SK-N-SH treated with all-trans-retinoic acid at 6 μM for 48 hours (cell line): ENCODE measurements at regions not wholly inside any gene's neighbourhood (a gene's known extent, or its start where the extent isn't known, plus 50 kb on each side); places are given as distances from the start of the nearest gene placed in this dataset.
A peak's percentile ranks its signal among the peaks of the same experiment; 100 is the strongest.

ENCODE experiments used
- ATAC-seq: fragments of 200-7000 bp; cut with Tn5 transposase; 3 replicates; pipeline ENCODE4 v1.9.1; 2020; ENCODE audit warnings: mild to moderate bottlenecking, moderate library complexity
- ARNTL ChIP-seq: fragments of 450-650 bp; formaldehyde crosslinking; IDR thresholded peaks from 2 replicates; pipeline ENCODE4 v1.5.0; 2020; ENCODE audit warnings: low read depth, mild to moderate bottlenecking, moderate library complexity, borderline replicate concordance
- BACH2 ChIP-seq: fragments of 250-450 bp; sonication (Bioruptor Pico); IDR thresholded peaks from 2 replicates; pipeline ENCODE4 v1.9.0; 2021; ENCODE audit warnings: mild to moderate bottlenecking, borderline replicate concordance
- ESRRG ChIP-seq: fragments of 250-450 bp; sonication (Bioruptor Pico); IDR thresholded peaks from 2 replicates; pipeline ENCODE4 v1.6.1; 2021; ENCODE audit warnings: mild to moderate bottlenecking
- GLIS3 ChIP-seq: fragments of 250-450 bp; sonication (Bioruptor Pico); IDR thresholded peaks from 2 replicates; pipeline ENCODE4 v1.5.0; 2020; ENCODE audit warnings: mild to moderate bottlenecking, moderate library complexity
- ISL1 ChIP-seq: fragments of 250-450 bp; sonication (Bioruptor Pico); IDR thresholded peaks from 2 replicates; pipeline ENCODE4 v2.1.2; 2022; ENCODE audit warnings: mild to moderate bottlenecking, moderate library complexity
- OSR1 ChIP-seq: fragments of 250-450 bp; sonication (Bioruptor Pico); IDR thresholded peaks from 2 replicates; pipeline ENCODE4 v1.8.0; 2022; ENCODE audit warnings: moderate library complexity, mild to moderate bottlenecking, inconsistent platforms
- PATZ1 ChIP-seq: fragments of 250-450 bp; sonication (Bioruptor Pico); IDR thresholded peaks from 2 replicates; pipeline ENCODE4 v1.8.0; 2020; ENCODE audit warnings: mild to moderate bottlenecking, moderate library complexity, borderline replicate concordance
- POU6F1 ChIP-seq: fragments of 250-450 bp; sonication (Bioruptor Pico); IDR thresholded peaks from 2 replicates; pipeline ENCODE4 v1.8.0; 2021; ENCODE audit warnings: low read depth, mild to moderate bottlenecking, moderate library complexity, borderline replicate concordance
- PPARA ChIP-seq: fragments of 250-450 bp; sonication (Bioruptor Pico); IDR thresholded peaks from 2 replicates; pipeline ENCODE4 v1.5.0; 2020; ENCODE audit warnings: mild to moderate bottlenecking, borderline replicate concordance
- RARB ChIP-seq: fragments of 250-450 bp; sonication (Bioruptor Pico); IDR thresholded peaks from 2 replicates; pipeline ENCODE4 v1.8.0; 2021; ENCODE audit warnings: mild to moderate bottlenecking, moderate library complexity
- SNAI2 ChIP-seq: fragments of 250-450 bp; sonication (Bioruptor Pico); IDR thresholded peaks from 2 replicates; pipeline ENCODE4 v1.5.0; 2020; ENCODE audit warnings: mild to moderate bottlenecking, moderate library complexity
- TCF4 ChIP-seq: fragments of 250-450 bp; sonication (Bioruptor Pico); IDR thresholded peaks from 2 replicates; pipeline ENCODE4 v1.8.0; 2021; ENCODE audit warnings: mild to moderate bottlenecking, moderate library complexity, borderline replicate concordance
- TOX ChIP-seq: fragments of 250-450 bp; sonication (Bioruptor Pico); IDR thresholded peaks from 2 replicates; pipeline ENCODE4 v1.8.0; 2021; ENCODE audit warnings: mild to moderate bottlenecking, moderate library complexity, borderline replicate concordance
- TSHZ2 ChIP-seq: fragments of 250-450 bp; sonication (Bioruptor Pico); IDR thresholded peaks from 2 replicates; pipeline ENCODE4 v1.5.0; 2020; ENCODE audit warnings: mild to moderate bottlenecking, moderate library complexity
- ZC3H10 ChIP-seq: fragments of 250-450 bp; sonication (Bioruptor Pico); IDR thresholded peaks from 2 replicates; pipeline ENCODE4 v1.5.1; 2021; ENCODE audit warnings: mild to moderate bottlenecking, moderate library complexity
- ZNF565 ChIP-seq: fragments of 450-650 bp; formaldehyde crosslinking; conservative IDR thresholded peaks from 2 replicates; pipeline ENCODE4 v1.5.0; 2020; ENCODE audit warnings: low read depth, mild to moderate bottlenecking, moderate library complexity
- ZNF70 ChIP-seq: fragments of 450-650 bp; formaldehyde crosslinking; IDR thresholded peaks from 2 replicates; pipeline ENCODE4 v1.5.0; 2020; ENCODE audit warnings: mild to moderate bottlenecking, moderate library complexity
- ZNF8 ChIP-seq: fragments of 450-650 bp; formaldehyde crosslinking; IDR thresholded peaks from 2 replicates; pipeline ENCODE4 v1.5.0; 2020; ENCODE audit warnings: mild to moderate bottlenecking, moderate library complexity
- TF ChIP-seq, protein P1 (sequence below): fragments of 250-450 bp; sonication (Bioruptor Pico); IDR thresholded peaks from 2 replicates; pipeline ENCODE4 v1.5.1; 2020; ENCODE audit warnings: low read depth, mild to moderate bottlenecking, moderate library complexity
- TF ChIP-seq, protein P2 (sequence below): fragments of 250-450 bp; sonication (Bioruptor Pico); IDR thresholded peaks from 2 replicates; pipeline ENCODE4 v1.5.1; 2021; ENCODE audit warnings: mild to moderate bottlenecking, moderate library complexity

DNA sequence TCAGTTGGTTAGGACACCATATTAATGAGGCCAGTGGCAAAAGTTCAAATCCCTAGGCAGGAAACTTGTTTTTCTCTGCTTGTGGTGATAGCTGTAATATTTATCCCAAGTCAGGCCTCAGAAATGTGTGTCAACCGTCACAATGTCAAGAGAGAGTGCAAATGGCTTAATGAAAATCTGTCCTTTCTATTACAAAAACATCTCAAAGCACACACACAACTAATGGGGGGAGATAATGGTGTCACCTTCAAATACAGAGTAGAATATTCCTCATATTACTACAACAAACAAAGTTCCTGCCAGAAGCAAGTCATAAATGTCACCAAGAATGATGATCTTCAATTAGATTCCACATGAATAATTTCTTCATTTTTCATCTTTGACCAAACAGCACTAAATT lies 127.2 kb upstream of the MARCHF11 start:
- TF ChIP-seq ISL1 (CRISPR knock-in tag), result peak; percentile 49; the same call in 1 of the 2 replicates
- TF ChIP-seq OSR1 (CRISPR knock-in tag), result no peak
- TF ChIP-seq SNAI2, result no peak
- TF ChIP-seq, all 23 proteins: peak for 1
- no peak for ATAC-seq

DNA sequence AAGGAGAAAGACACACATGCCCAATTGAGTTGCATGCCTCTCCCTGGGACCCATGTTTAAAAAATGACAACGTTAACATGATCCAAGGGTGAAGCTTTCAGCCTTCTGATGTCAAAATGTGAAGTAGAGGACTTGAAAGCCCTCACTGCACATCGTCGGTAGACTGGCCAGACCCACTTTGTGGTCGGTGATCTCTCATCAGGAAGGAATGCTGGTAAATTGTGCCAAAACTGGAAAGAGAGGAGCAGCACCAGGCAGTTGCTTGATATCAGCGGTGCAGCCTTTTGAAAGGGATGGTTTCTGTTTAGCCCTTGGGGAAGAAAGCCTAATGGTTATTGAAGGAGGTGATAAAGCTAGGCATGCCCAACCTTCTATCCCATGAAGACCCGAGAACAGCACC lies 125.3 kb upstream of the MARCHF11 start:
- ATAC-seq, result no peak
- TF ChIP-seq ISL1 (CRISPR knock-in tag) (peak; percentile 12; the same call in 1 of the 2 replicates), ZNF8 (CRISPR knock-in tag) (no peak)

DNA sequence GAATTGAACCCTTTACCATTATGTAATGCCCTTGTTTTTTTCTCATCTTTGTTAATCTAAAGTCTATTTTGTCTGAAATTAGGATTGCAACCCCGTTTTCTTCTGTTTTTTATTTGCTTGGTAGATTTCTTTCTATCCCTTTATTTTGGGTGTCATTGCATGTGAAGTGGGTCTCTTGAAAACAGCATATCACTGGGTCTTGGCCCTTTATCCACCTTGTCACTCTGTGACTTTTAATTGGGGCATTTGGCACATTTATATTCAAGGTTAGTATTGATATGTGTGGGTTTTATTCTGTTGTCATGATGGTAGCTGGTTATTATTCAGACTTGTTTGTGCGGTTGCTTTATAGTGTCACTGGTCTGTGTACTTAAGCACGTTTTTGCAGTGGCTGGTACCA lies 117.4 kb upstream of the MARCHF11 start:
- no peak for TF ChIP-seq ZNF70 (CRISPR knock-in tag)
- TF ChIP-seq ZNF8 (CRISPR knock-in tag), result no peak
- TF ChIP-seq, protein P1, sequence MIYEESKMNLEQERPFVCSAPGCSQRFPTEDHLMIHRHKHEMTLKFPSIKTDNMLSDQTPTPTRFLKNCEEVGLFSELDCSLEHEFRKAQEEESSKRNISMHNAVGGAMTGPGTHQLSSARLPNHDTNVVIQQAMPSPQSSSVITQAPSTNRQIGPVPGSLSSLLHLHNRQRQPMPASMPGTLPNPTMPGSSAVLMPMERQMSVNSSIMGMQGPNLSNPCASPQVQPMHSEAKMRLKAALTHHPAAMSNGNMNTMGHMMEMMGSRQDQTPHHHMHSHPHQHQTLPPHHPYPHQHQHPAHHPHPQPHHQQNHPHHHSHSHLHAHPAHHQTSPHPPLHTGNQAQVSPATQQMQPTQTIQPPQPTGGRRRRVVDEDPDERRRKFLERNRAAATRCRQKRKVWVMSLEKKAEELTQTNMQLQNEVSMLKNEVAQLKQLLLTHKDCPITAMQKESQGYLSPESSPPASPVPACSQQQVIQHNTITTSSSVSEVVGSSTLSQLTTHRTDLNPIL (CRISPR knock-in tag), result no peak
- no peak for TF ChIP-seq TOX (CRISPR knock-in tag)
- no peak for TF ChIP-seq POU6F1 (CRISPR knock-in tag)
- TF ChIP-seq ESRRG (CRISPR knock-in tag), result no peak
- no peak for TF ChIP-seq PPARA (CRISPR knock-in tag)
- TF ChIP-seq ARNTL (CRISPR knock-in tag), result no peak
- TF ChIP-seq, protein P2, sequence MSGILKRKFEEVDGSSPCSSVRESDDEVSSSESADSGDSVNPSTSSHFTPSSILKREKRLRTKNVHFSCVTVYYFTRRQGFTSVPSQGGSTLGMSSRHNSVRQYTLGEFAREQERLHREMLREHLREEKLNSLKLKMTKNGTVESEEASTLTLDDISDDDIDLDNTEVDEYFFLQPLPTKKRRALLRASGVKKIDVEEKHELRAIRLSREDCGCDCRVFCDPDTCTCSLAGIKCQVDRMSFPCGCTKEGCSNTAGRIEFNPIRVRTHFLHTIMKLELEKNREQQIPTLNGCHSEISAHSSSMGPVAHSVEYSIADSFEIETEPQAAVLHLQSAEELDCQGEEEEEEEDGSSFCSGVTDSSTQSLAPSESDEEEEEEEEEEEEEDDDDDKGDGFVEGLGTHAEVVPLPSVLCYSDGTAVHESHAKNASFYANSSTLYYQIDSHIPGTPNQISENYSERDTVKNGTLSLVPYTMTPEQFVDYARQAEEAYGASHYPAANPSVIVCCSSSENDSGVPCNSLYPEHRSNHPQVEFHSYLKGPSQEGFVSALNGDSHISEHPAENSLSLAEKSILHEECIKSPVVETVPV (CRISPR knock-in tag), result no peak
- TF ChIP-seq, all 23 proteins: peak for 0
- no peak for ATAC-seq

- TF ChIP-seq GLIS3 (CRISPR knock-in tag) (no peak), ARNTL (CRISPR knock-in tag) (no peak), PATZ1 (CRISPR knock-in tag) (no peak), POU6F1 (CRISPR knock-in tag) (no peak), OSR1 (CRISPR knock-in tag) (no peak), TCF4 (CRISPR knock-in tag) (no peak), PPARA (CRISPR knock-in tag) (no peak), BACH2 (no peak), RARB (CRISPR knock-in tag) (no peak), ZC3H10 (CRISPR knock-in tag) (no peak)
- no peak for ATAC-seq
Observed at GRCh38 chr5:16291894-16292293, 112.3 kb upstream of the MARCHF11 start.

GRCh38 chr5:16291474-16291873 lies 111.9 kb upstream of the MARCHF11 start:
- no peak for ATAC-seq
- TF ChIP-seq ESRRG (CRISPR knock-in tag), result no peak
- TF ChIP-seq PATZ1 (CRISPR knock-in tag), result no peak
- TF ChIP-seq TSHZ2, result no peak
- TF ChIP-seq, protein P2 (CRISPR knock-in tag), result no peak
- TF ChIP-seq OSR1 (CRISPR knock-in tag), result no peak
- TF ChIP-seq ZNF565 (CRISPR knock-in tag), result no peak
